ENCODE measurements at regions not wholly inside any gene's neighbourhood (a gene's known extent, or its start where the extent isn't known, plus 50 kb on each side); places are given as distances from the start of the nearest gene placed in this dataset.
A peak's percentile ranks its signal among the peaks of the same experiment; 100 is the strongest.
"Not testable (repeated sequence)": the region's sequence is repeated elsewhere in the genome, so short reads cannot be mapped to it uniquely, and the experiment has no call there.

DNA sequence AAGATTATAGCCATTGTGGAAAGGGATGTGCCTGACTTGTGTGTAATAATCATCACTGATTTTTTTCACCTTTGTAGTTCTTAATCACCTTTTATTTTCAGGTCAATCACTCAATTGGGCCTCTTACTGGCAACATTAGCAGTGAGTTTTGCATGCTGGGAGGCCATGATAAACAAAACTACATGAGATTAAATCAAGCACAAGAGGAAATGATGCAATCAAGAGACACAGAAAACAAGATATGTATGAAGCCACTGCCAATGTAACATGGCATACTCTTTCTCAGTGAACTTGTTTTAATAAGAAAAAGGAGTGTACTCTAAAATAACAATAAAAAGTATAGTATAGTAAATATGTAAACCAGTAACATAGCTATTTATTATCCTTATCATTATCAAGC lies 69.9 kb upstream of the FSIP2 start:
- Histone ChIP-seq H3K9ac (no peak overlapping the region), H3K4me2 (0 out of 2 replicates have a peak overlapping the region, but pooled peaks have one; percentile 8), H3K27me3 (ENCODE audit: insufficient read depth, low read depth) (no peaks in the 10 kb centered on the region), H3K27ac (no peak overlapping the region), H2AFZ (ENCODE audit: low read depth) (no peak overlapping the region; the same call in 1 of the 2 replicates), H3K4me3 (IDR thresholded peaks at IDR 0.05; ENCODE audit: insufficient read depth, low read depth, low read length) (no peak overlapping the region), H4K20me1 (ENCODE audit: insufficient read depth) (no peaks in the 10 kb centered on the region), H3K4me1 (ENCODE audit: low read depth, poor library complexity, severe bottlenecking) (peaks cover 24% of the 10 kb centered on the region), H3K79me2 (ENCODE audit: insufficient read depth, low read depth) (no peaks in the 10 kb centered on the region), H3K36me3 (ENCODE audit: insufficient read depth) (no peaks in the 10 kb centered on the region)
- TF ChIP-seq, protein P1, sequence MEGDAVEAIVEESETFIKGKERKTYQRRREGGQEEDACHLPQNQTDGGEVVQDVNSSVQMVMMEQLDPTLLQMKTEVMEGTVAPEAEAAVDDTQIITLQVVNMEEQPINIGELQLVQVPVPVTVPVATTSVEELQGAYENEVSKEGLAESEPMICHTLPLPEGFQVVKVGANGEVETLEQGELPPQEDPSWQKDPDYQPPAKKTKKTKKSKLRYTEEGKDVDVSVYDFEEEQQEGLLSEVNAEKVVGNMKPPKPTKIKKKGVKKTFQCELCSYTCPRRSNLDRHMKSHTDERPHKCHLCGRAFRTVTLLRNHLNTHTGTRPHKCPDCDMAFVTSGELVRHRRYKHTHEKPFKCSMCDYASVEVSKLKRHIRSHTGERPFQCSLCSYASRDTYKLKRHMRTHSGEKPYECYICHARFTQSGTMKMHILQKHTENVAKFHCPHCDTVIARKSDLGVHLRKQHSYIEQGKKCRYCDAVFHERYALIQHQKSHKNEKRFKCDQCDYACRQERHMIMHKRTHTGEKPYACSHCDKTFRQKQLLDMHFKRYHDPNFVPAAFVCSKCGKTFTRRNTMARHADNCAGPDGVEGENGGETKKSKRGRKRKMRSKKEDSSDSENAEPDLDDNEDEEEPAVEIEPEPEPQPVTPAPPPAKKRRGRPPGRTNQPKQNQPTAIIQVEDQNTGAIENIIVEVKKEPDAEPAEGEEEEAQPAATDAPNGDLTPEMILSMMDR (conservative IDR thresholded peaks at IDR 0.05; ENCODE audit: low read depth, low read length) = no peak

GRCh38 chr2:185674232-185674631 lies 64.4 kb upstream of the FSIP2 start:
- no peak overlapping the region for H3K4me2 ChIP-seq
- H3K27ac ChIP-seq = no peak overlapping the region
- H3K4me1 ChIP-seq (ENCODE audit: low read depth, poor library complexity, severe bottlenecking) = peaks cover 3% of the 10 kb centered on the region
- H3K79me2 ChIP-seq (ENCODE audit: insufficient read depth, low read depth) = no peaks in the 10 kb centered on the region
- no peaks in the 10 kb centered on the region for H3K36me3 ChIP-seq (ENCODE audit: insufficient read depth)
- no peak overlapping the region for H2AFZ ChIP-seq (ENCODE audit: low read depth)
- H4K20me1 ChIP-seq (ENCODE audit: insufficient read depth) = no peaks in the 10 kb centered on the region
- no peaks in the 10 kb centered on the region for H3K27me3 ChIP-seq (ENCODE audit: insufficient read depth, low read depth)
- no peak overlapping the region for H3K4me3 ChIP-seq (IDR thresholded peaks at IDR 0.05; ENCODE audit: insufficient read depth, low read depth, low read length)
- TF ChIP-seq, protein P1 (conservative IDR thresholded peaks at IDR 0.05; ENCODE audit: low read depth, low read length) = no peak
- no peak overlapping the region for H3K9ac ChIP-seq

DNA sequence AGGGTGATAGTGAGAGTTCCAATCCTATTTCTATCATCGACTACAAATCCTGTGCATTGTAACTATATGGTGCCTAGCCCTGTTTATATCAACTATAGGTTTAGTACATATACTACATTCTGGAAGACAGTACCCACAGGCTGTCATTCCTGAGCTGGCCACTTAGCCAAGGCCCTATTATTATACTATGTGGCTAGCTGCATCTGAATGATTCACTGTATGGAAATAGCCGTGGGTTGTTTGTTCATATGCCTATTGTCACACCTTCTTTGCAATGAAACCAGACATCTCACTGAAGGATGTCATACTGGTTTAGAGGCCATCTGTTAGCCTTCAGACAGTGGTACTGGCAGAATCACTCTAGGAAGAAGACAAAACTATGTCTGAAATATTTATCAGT lies 62.3 kb upstream of the FSIP2 start:
- Histone ChIP-seq H3K9ac (no peak overlapping the region), H4K20me1 (ENCODE audit: insufficient read depth) (no peaks in the 10 kb centered on the region)
- TF ChIP-seq, protein P1 (conservative IDR thresholded peaks at IDR 0.05; ENCODE audit: low read depth, low read length) = no peak

DNA sequence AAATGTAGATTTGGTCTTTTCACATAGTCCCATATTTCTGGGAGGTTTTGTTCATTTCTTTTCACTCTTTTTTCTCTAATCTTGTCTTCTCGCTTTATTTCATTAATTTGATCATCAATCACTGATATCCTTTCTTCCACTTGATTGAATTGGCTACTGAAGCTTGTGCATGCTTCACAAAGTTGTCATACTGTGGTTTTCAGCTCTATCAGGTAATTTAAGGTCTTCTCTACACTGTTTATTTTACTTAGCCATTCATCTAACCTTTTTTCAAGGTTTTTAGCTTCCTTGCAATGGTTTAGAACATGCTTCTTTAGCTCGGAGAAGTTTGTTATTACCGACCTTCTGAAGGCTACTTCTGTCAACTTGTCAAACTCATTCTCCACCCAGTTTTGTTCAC lies 51.6 kb upstream of the FSIP2 start:
- H3K27ac ChIP-seq; H4K20me1 ChIP-seq (ENCODE audit: insufficient read depth); H3K27me3 ChIP-seq (ENCODE audit: insufficient read depth, low read depth); H3K36me3 ChIP-seq (ENCODE audit: insufficient read depth); H3K79me2 ChIP-seq (ENCODE audit: insufficient read depth, low read depth); H2AFZ ChIP-seq (ENCODE audit: low read depth); H3K4me3 ChIP-seq (IDR thresholded peaks at IDR 0.05; ENCODE audit: insufficient read depth, low read depth, low read length); H3K4me1 ChIP-seq (ENCODE audit: low read depth, poor library complexity, severe bottlenecking); H3K4me2 ChIP-seq; H3K9ac ChIP-seq: not testable (repeated sequence)

More for the DNA sequence above, 62.3 kb upstream of the FSIP2 start:
- Histone ChIP-seq H3K27me3 (ENCODE audit: insufficient read depth, low read depth) (no peaks in the 10 kb centered on the region), H3K4me1 (ENCODE audit: low read depth, poor library complexity, severe bottlenecking) (no peaks in the 10 kb centered on the region), H2AFZ (ENCODE audit: low read depth) (no peak overlapping the region), H3K4me2 (no peak overlapping the region), H3K36me3 (ENCODE audit: insufficient read depth) (no peaks in the 10 kb centered on the region), H3K79me2 (ENCODE audit: insufficient read depth, low read depth) (no peaks in the 10 kb centered on the region), H3K4me3 (IDR thresholded peaks at IDR 0.05; ENCODE audit: insufficient read depth, low read depth, low read length) (no peak overlapping the region), H3K27ac (no peak overlapping the region)

DNA sequence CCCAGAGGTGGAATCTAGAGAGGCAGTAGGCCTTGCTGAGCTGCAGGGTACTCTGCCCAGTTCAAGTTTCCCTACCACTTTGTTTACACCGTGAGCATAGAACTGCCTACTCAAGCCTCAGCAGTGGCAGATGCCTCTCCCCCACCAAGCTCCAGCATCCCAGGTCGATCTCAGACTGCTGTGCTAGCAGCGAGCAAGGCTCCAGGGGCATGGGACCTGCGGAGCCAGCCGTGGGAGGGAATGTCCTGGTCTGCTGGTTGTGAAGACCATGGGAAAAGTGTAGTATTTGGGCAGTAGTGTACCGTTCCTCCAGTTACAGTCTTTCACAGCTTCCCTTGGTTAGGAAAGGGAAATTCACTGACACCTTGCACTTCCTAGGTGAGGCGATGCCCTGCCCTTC lies 50.6 kb upstream of the FSIP2 start:
- TF ChIP-seq, protein P1 (conservative IDR thresholded peaks at IDR 0.05; ENCODE audit: low read depth, low read length) = no peak
- H3K27ac ChIP-seq = no peak overlapping the region
- no peak overlapping the region for H3K4me3 ChIP-seq (IDR thresholded peaks at IDR 0.05; ENCODE audit: insufficient read depth, low read depth, low read length)
- H3K9ac ChIP-seq = no peak overlapping the region
- no peak overlapping the region for H2AFZ ChIP-seq (ENCODE audit: low read depth)
- H3K36me3 ChIP-seq (ENCODE audit: insufficient read depth) = no peaks in the 10 kb centered on the region
- no peaks in the 10 kb centered on the region for H3K4me1 ChIP-seq (ENCODE audit: low read depth, poor library complexity, severe bottlenecking)
- H3K27me3 ChIP-seq (ENCODE audit: insufficient read depth, low read depth) = no peaks in the 10 kb centered on the region
- no peaks in the 10 kb centered on the region for H4K20me1 ChIP-seq (ENCODE audit: insufficient read depth)
- no peaks in the 10 kb centered on the region for H3K79me2 ChIP-seq (ENCODE audit: insufficient read depth, low read depth)
- H3K4me2 ChIP-seq = no peak overlapping the region

Data from KMS-11 (cell line).